SK-N-SH (cell line): ENCODE measurements at regions not wholly inside any gene's neighbourhood (a gene's known extent, or its start where the extent isn't known, plus 50 kb on each side); places are given as distances from the start of the nearest gene placed in this dataset.

Experiments used
- CTCF ChIA-PET: fragments of 300-600, 350-600 bp; formaldehyde crosslinking; extraction: SDS; loops from one replicate; lab custom pipeline; 2021; lab: Yijun Ruan, JAX
- POLR2A ChIA-PET: fragments of 350-600 bp; sonication (Branson Sonifier 250); formaldehyde crosslinking; extraction: SDS; loops from one replicate; lab custom pipeline; 2020; ENCODE audit warnings: antibody characterized with exemption, inconsistent platforms; lab: Yijun Ruan, JAX
- DNase-seq: peaks from one replicate; pipeline ENCODE4 v3.0.0; 2012
- H2AFZ ChIP-seq: fragments of 200-600 bp; sonication (generic); 2 replicates; pipeline ENCODE4 v1.8.1; 2016; ENCODE audit warnings: antibody characterized with exemption, mild to moderate bottlenecking, low read depth
- H3F3A ChIP-seq: fragments of 200-600 bp; sonication (generic); replicated peaks from 2 replicates; pipeline ENCODE3; 2016; ENCODE audit warnings: antibody characterized with exemption, mild to moderate bottlenecking; ENCODE audit not compliant: insufficient read depth
- H3K27ac ChIP-seq, 2 experiments: fragments of 200-500 bp in 1 of 2; fragments of 200-600 bp in 1 of 2; sonication (Bioruptor generic) in 1 of 2; sonication (generic), shearing (Covaris generic) in 1 of 2; 2 replicates each; pipeline versions ENCODE4 v1.5.1 to v1.6.1; 2014 to 2016; ENCODE audit warnings: low read depth in 2 of 2, inconsistent platforms in 1 of 2, low read length in 1 of 2, mild to moderate bottlenecking in 1 of 2, mixed read lengths in 1 of 2
- H3K27me3 ChIP-seq: fragments of 200-600 bp; sonication (generic), shearing (Covaris generic); 2 replicates; pipeline ENCODE4 v1.6.1; 2016; ENCODE audit warnings: mixed run types; ENCODE audit not compliant: insufficient read depth
- H3K36me3 ChIP-seq, 2 experiments: fragments of 200-500 bp in 1 of 2; fragments of 200-600 bp in 1 of 2; sonication (Bioruptor generic) in 1 of 2; sonication (generic) in 1 of 2; replicated peaks in 1 of 2; 2 replicates each; pipeline versions ENCODE3 to v1.5.1; 2014 to 2016; ENCODE audit warnings: low read length in 1 of 2, mild to moderate bottlenecking in 1 of 2; ENCODE audit not compliant: insufficient read depth in 2 of 2, control insufficient read depth in 1 of 2
- H3K4me1 ChIP-seq, 2 experiments: fragments of 200-500 bp in 1 of 2; fragments of 200-600 bp in 1 of 2; sonication (Bioruptor generic) in 1 of 2; sonication (generic), shearing (Covaris generic) in 1 of 2; 2 replicates each; pipeline versions ENCODE4 v1.5.1 to v1.6.1; 2014 to 2016; ENCODE audit warnings: low read depth in 1 of 2, low read length in 1 of 2, mixed run types in 1 of 2; ENCODE audit not compliant: insufficient read depth in 2 of 2, control insufficient read depth in 1 of 2
- H3K4me2 ChIP-seq: fragments of 200-600 bp; sonication (generic), shearing (Covaris generic); 2 replicates; pipeline ENCODE4 v1.6.1; 2017; ENCODE audit warnings: mixed run types
- H3K4me3 ChIP-seq, 2 experiments: fragments of 200-500 bp in 1 of 2; fragments of 200-600 bp in 1 of 2; sonication (Bioruptor generic) in 1 of 2; sonication (generic), shearing (Covaris generic) in 1 of 2; 2 replicates each; pipeline versions ENCODE4 v1.5.1 to v1.8.1; 2014 to 2016; ENCODE audit warnings: low read depth in 2 of 2, inconsistent platforms in 1 of 2, low read length in 1 of 2, mild to moderate bottlenecking in 1 of 2, mixed read lengths in 1 of 2, moderate library complexity in 1 of 2
- H3K79me2 ChIP-seq: fragments of 200-600 bp; sonication (generic); 2 replicates; pipeline ENCODE4 v1.8.1; 2017; ENCODE audit warnings: mild to moderate bottlenecking; ENCODE audit not compliant: insufficient read depth
- H3K9ac ChIP-seq: fragments of 200-600 bp; sonication (generic); 2 replicates; pipeline ENCODE4 v1.6.1; 2017; ENCODE audit warnings: mixed run types
- H3K9me2 ChIP-seq: fragments of 200-600 bp; sonication (generic); 2 replicates; pipeline ENCODE4 v1.6.1; 2017; ENCODE audit warnings: mixed run types
- H3K9me3 ChIP-seq: fragments of 200-600 bp; sonication (generic); 2 replicates; pipeline ENCODE4 v1.6.1; 2017; ENCODE audit warnings: mixed run types, mild to moderate bottlenecking, moderate library complexity
- H4K20me1 ChIP-seq: fragments of 200-600 bp; sonication (generic); 2 replicates; pipeline ENCODE4 v1.6.1; 2017; ENCODE audit warnings: mild to moderate bottlenecking, mixed run types; ENCODE audit not compliant: insufficient read depth
- ELF1 ChIP-seq: IDR thresholded peaks from 2 replicates; pipeline ENCODE4 v1.4.0; 2012
- GATA2 ChIP-seq: sonication (generic); formaldehyde crosslinking; IDR thresholded peaks from 2 replicates; pipeline ENCODE4 v1.5.0; 2020; ENCODE audit warnings: mild to moderate bottlenecking, missing genetic modification reagents
- IRF3 ChIP-seq: fragments of 150-350 bp; IDR thresholded peaks from 2 replicates; pipeline ENCODE4 v1.6.1; 2016; ENCODE audit warnings: mild to moderate bottlenecking, low read depth, low read length
- JUND ChIP-seq: IDR thresholded peaks from 2 replicates; pipeline ENCODE4 v1.4.0; 2012
- MAX ChIP-seq: IDR thresholded peaks from 2 replicates; pipeline ENCODE4 v1.4.0; 2012; ENCODE audit warnings: low read depth
- MXI1 ChIP-seq: IDR thresholded peaks from 2 replicates; pipeline ENCODE4 v1.6.1; 2012; ENCODE audit warnings: mild to moderate bottlenecking, low read depth, low read length, improper control_type of control experiment
- PBX3 ChIP-seq: IDR thresholded peaks from 2 replicates; pipeline ENCODE4; 2012
- TAF1 ChIP-seq: IDR thresholded peaks from 2 replicates; pipeline ENCODE4 v1.6.1; 2012; ENCODE audit warnings: low read depth, mild to moderate bottlenecking, low read length, moderate library complexity, borderline replicate concordance
- TCF12 ChIP-seq: IDR thresholded peaks from 2 replicates; pipeline ENCODE4 v1.4.0; 2012
- TEAD4 ChIP-seq: IDR thresholded peaks from 2 replicates; pipeline ENCODE4 v1.4.0; 2012; ENCODE audit warnings: mild to moderate bottlenecking, borderline replicate concordance; ENCODE audit not compliant: insufficient read depth
- USF2 ChIP-seq: fragments of 150-350 bp; IDR thresholded peaks from 2 replicates; pipeline ENCODE4 v1.6.1; 2017; ENCODE audit warnings: antibody characterized with exemption, low read length, low read depth, borderline replicate concordance
- YY1 ChIP-seq: IDR thresholded peaks from 2 replicates; pipeline ENCODE4 v1.4.0; 2012; ENCODE audit warnings: low read depth, mild to moderate bottlenecking
- WGBS: methylation state at CpG from one replicate; pipeline ENCODE4 v1.1.6; 2017; ENCODE audit warnings: low lambda C conversion rate; 5-methylcytosine and 5-hydroxymethylcytosine counted together

GRCh38 chr7:116393654-116394053 lies 105.9 kb upstream of the CAV2 start:
- H3K9ac ChIP-seq: no peak overlapping the region
- H3K27ac ChIP-seq: peak overlapping the region; percentile 16 to 25; a peak in 2 of 4 replicates
- no peak overlapping the region for H3K4me3 ChIP-seq
- ChIA-PET CTCF (no interaction called here), POLR2A (no interaction called here)
- 16% methylated on average over 6 of the region's 6 CpGs for WGBS
- no peaks in the 10 kb centered on the region for H3K36me3 ChIP-seq
- no peaks in the 10 kb centered on the region for H3K9me2 ChIP-seq
- H4K20me1 ChIP-seq: no peaks in the 10 kb centered on the region
- TF ChIP-seq IRF3 (no peak), TAF1 (no peak), TCF12 (peak; percentile 21; the same call in 1 of the 2 replicates), USF2 (no peak), PBX3 (peak; percentile 32; the same call in 1 of the 2 replicates)
- TF ChIP-seq, all 33 proteins: peak for 2
- Histone ChIP-seq H3K79me2 (no peaks in the 10 kb centered on the region), H3K9me3 (no peaks in the 10 kb centered on the region), H3K4me2 (peak overlapping the region; percentile 25), H3K27me3 (no peaks in the 10 kb centered on the region), H2AFZ (peak overlapping the region; percentile 60), H3K4me1 (peaks cover 0 to 26% of the 10 kb centered on the region in 2 experiments; a peak in 3 of 4 replicates), H3F3A (peaks cover 32% of the 10 kb centered on the region)
- no peak for DNase-seq

GRCh38 chr7:116394106-116394505 lies 105.4 kb upstream of the CAV2 start:
- no peaks in the 10 kb centered on the region for H4K20me1 ChIP-seq
- ChIA-PET CTCF (no interaction called here), POLR2A (no interaction called here)

More at GRCh38 chr7:116394106-116394505, 105.4 kb upstream of the CAV2 start:
- TF ChIP-seq MXI1 (no peak), JUND (no peak), PBX3 (no peak), TEAD4 (no peak), ELF1 (no peak), GATA2 (CRISPR knock-in tag) (no peak), MAX (no peak), YY1 (no peak)
- Histone ChIP-seq H3K4me1 (peaks cover 0 to 26% of the 10 kb centered on the region in 2 experiments; a peak in 3 of 4 replicates), H3K27me3 (no peaks in the 10 kb centered on the region), H3K4me2 (peak overlapping the region; percentile 25; the same call in 1 of the 2 replicates), H2AFZ (peak overlapping the region; percentile 60; the same call in 1 of the 2 replicates), H3K9ac (no peak overlapping the region), H3K4me3 (no peak overlapping the region), H3K9me2 (no peaks in the 10 kb centered on the region), H3K79me2 (no peaks in the 10 kb centered on the region), H3F3A (peaks cover 33% of the 10 kb centered on the region), H3K27ac (peak overlapping the region in 1 of 2 experiments; percentile 25; a peak in 2 of 4 replicates), H3K36me3 (no peaks in the 10 kb centered on the region), H3K9me3 (no peaks in the 10 kb centered on the region)
- DNase-seq: no peak
- WGBS: 55% methylated on average over 11 of the region's 11 CpGs
